Erythroblast (primary cell): ENCODE measurements at regions not wholly inside any gene's neighbourhood (a gene's known extent, or its start where the extent isn't known, plus 50 kb on each side); places are given as distances from the start of the nearest gene placed in this dataset.

Experiments
- GATA1 ChIP-seq: IDR thresholded peaks from 2 replicates; pipeline ENCODE4 v1.6.1; 2011; ENCODE audit warnings: low read depth, mild to moderate bottlenecking, control low read depth, low read length, moderate library complexity
- POLR2A ChIP-seq: IDR thresholded peaks from 2 replicates; pipeline ENCODE4 v1.6.1; 2011; ENCODE audit warnings: mild to moderate bottlenecking, low read length

DNA sequence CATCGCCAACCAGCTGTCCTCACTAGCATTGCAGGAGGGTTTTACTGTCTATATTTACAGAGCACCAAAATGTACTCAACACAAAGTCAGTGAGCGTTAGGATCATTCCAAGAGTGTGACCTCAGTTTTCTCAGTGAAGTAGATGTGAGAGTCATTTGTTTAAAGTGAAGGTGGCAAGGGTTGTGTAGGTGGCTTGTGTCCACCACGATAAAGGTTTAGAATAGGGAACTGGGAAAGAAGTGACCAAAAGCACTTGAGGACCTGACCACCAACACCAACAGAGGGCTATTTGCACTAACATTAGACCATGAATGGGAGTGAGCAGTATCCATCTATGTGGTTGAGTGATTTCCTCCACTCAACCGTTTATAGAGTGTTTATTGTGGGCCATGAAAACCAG, 152.5 kb upstream of the POU2AF2 start:
- TF ChIP-seq POLR2A (no peak), GATA1 (no peak)
